Ascending aorta (tissue), 2 donors: ENCODE measurements at regions not wholly inside any gene's neighbourhood (a gene's known extent, or its start where the extent isn't known, plus 50 kb on each side); places are given as distances from the start of the nearest gene placed in this dataset.
"Not testable (repeated sequence)": the region's sequence is repeated elsewhere in the genome, so short reads cannot be mapped to it uniquely, and the experiment has no call there.

ENCODE experiments used
- DNase-seq, 2 donors: peaks; one replicate each; pipeline ENCODE4 v3.0.0-alpha.2; 2019; ENCODE audit warnings: low spot score in 2 of 2
- H3K27ac ChIP-seq, 2 donors: fragments of 200-600 bp; sonication (generic); one replicate each; pipeline ENCODE4 v1.5.1; 2016 to 2017; ENCODE audit warnings: mild to moderate bottlenecking in 1 of 2
- H3K27me3 ChIP-seq: fragments of 200-600 bp; sonication (generic); one replicate; pipeline ENCODE4 v1.5.1; 2017
- H3K36me3 ChIP-seq, 2 donors: fragments of 200-600 bp; sonication (generic); one replicate each; pipeline ENCODE4 v1.5.1; 2016
- H3K4me1 ChIP-seq, 2 donors: fragments of 200-600 bp; sonication (generic); one replicate each; pipeline ENCODE4 v1.5.1; 2016 to 2017; ENCODE audit warnings: mild to moderate bottlenecking in 1 of 2
- H3K4me3 ChIP-seq, 2 donors: fragments of 200-600 bp; sonication (generic); one replicate each; pipeline ENCODE4 v1.5.1; 2016 to 2017; ENCODE audit warnings: mild to moderate bottlenecking in 1 of 2
- H3K9me3 ChIP-seq, 2 donors: fragments of 200-600 bp; sonication (generic); one replicate each; pipeline ENCODE4 v1.5.1; 2016
- CTCF ChIP-seq, 3 experiments: fragments of 200-600 bp in 2 of 3; fragments of 450-650 bp in 1 of 3; sonication (generic) in 2 of 3; IDR thresholded peaks; one replicate each; pipeline ENCODE4 v1.5.1; 2016 to 2019; ENCODE audit warnings: antibody characterized with exemption in 3 of 3, mild to moderate bottlenecking in 1 of 3, moderate library complexity in 1 of 3
- intact Hi-C: fragments of 100-400 bp; cut with DNase I; formaldehyde crosslinking; loops from one replicate; pipeline ENCODE4 v1.15.1; 2023

- intact Hi-C loops: no loop called here
- Histone ChIP-seq H3K27me3 (no peaks in the 10 kb centered on the region), H3K4me3 (no peak overlapping the region), H3K27ac (no peak overlapping the region), H3K4me1 (no peaks in the 10 kb centered on the region), H3K9me3 (no peaks in the 10 kb centered on the region), H3K36me3 (no peaks in the 10 kb centered on the region)
- DNase-seq: no peak
- no peak for TF ChIP-seq CTCF (IDR thresholded peaks at IDR 0.05)
These were observed 304.5 kb downstream of the CCSER2 start for GRCh38 chr10:84632866-84633265.

- Histone ChIP-seq H3K4me3 (no peak overlapping the region), H3K9me3 (no peaks in the 10 kb centered on the region), H3K4me1 (no peaks in the 10 kb centered on the region), H3K27ac (no peak overlapping the region), H3K36me3 (no peaks in the 10 kb centered on the region), H3K27me3 (no peaks in the 10 kb centered on the region)
- no peak for TF ChIP-seq CTCF (IDR thresholded peaks at IDR 0.05)
- DNase-seq: no peak
- intact Hi-C loops: no loop called here
These were observed 306.2 kb downstream of the CCSER2 start for GRCh38 chr10:84634636-84635035.

DNA sequence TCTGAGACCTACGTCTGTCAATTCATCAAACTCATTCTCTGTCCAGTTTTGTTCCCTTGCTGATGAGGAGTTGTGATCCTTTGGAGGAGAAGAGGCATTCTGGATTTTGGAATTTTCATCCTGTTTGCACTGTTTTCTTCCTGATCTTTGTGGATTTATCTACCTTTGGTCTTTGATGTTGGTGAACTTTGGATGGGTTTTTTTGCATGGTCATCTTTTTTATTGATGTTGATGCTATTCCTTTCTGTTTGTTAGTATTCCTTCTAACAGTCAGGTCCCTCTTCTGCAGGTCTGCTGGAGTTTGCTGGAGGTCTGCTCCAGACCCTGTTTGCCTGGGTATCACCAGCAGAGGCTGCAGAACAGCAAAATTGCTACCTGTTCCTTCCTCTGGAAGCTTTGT, 322.2 kb downstream of the CCSER2 start:
- H3K4me3 ChIP-seq, H3K9me3 ChIP-seq, H3K27ac ChIP-seq, H3K27me3 ChIP-seq, H3K4me1 ChIP-seq, DNase-seq, H3K36me3 ChIP-seq, intact Hi-C loops: not testable (repeated sequence)

DNA sequence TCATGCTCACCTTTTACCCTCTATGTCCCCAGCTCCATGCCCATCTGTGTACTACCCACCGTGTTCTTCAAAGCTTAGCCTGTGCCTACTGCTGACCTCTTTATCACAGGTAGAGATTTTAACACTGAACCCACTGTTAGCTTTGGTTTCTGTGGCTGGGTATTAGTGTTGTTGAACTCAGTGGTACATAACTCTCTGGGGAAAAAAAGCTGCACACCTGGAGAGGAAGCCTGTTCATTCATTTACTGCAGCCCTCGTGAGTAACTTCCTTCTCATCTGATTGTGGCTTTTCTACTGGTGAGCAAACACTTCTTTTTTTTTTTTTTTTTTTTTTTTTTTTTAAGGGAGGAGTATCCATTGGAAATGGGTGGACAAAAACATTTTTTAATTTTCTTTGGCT, 326.3 kb downstream of the CCSER2 start:
- intact Hi-C loops: no loop called here
- H3K9me3 ChIP-seq: no peaks in the 10 kb centered on the region

GRCh38 chr10:84659027-84659426, 330.6 kb downstream of the CCSER2 start:
- no peaks in the 10 kb centered on the region for H3K9me3 ChIP-seq
- H3K4me1 ChIP-seq: no peaks in the 10 kb centered on the region
- intact Hi-C loops: no loop called here
- no peak overlapping the region for H3K27ac ChIP-seq
- H3K4me3 ChIP-seq: no peak overlapping the region
- no peaks in the 10 kb centered on the region for H3K36me3 ChIP-seq
- no peak for DNase-seq
- TF ChIP-seq CTCF (IDR thresholded peaks at IDR 0.05): no peak
- H3K27me3 ChIP-seq: no peaks in the 10 kb centered on the region

More for the DNA sequence above, 326.3 kb downstream of the CCSER2 start:
- DNase-seq: no peak
- Histone ChIP-seq H3K4me3 (no peak overlapping the region), H3K36me3 (no peaks in the 10 kb centered on the region), H3K27me3 (no peaks in the 10 kb centered on the region), H3K27ac (no peak overlapping the region), H3K4me1 (no peaks in the 10 kb centered on the region)
- TF ChIP-seq CTCF (IDR thresholded peaks at IDR 0.05): no peak

DNA sequence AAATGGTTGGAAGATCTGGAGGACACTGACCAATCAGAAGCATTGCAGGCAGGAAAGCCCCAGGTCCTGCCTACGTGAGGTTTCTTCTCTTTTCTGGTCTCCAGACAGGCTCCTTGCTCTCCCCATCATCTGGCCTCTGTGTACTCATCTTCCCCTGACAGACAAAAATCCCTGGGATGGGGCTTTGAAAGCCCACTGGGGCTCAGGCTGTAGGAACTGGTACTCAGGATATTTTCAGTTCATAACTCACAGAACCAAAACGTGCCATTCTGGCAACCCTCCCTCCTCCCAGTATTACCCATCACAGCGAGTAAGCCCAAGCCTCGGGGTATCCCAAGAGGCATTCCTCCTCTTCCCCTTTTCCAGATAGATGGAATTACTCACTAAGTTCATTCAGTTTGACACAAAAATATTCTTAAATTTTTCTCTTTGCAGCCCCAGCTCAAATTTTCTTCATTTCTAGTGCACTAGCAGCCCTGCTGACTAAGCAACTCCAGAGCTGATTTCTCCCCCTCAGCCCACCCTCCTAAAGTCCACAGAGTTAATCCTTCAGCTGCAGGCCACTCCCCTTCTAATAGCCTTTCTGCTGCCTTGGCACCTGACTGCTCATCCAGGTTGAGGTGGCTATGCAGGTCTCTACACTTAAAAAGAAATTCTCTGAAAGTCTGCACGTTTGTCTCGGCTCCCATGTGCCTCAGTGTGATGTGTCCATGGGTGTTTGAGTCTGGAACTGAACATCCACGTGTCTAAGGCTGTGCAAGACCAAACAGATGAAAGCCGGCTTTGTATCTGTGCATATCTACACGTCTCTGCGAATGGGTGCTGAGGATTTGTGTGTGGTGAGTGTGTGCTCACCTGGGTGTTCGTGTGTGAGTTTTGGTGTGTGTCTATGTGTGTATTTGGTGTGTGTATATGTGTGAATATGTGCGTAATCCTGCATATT, 331.4 kb downstream of the CCSER2 start:
- no peaks in the 10 kb centered on the region for H3K9me3 ChIP-seq
- H3K4me3 ChIP-seq: no peak overlapping the region
- no peak for TF ChIP-seq CTCF (IDR thresholded peaks at IDR 0.05)
- H3K36me3 ChIP-seq: no peaks in the 10 kb centered on the region
- intact Hi-C loops: no loop called here
- no peaks in the 10 kb centered on the region for H3K27me3 ChIP-seq
- no peak for DNase-seq
- H3K27ac ChIP-seq: no peak overlapping the region
- H3K4me1 ChIP-seq: no peaks in the 10 kb centered on the region
